Skeletal muscle satellite cell (primary cell): ENCODE measurements at regions not wholly inside any gene's neighbourhood (a gene's known extent, or its start where the extent isn't known, plus 50 kb on each side); places are given as distances from the start of the nearest gene placed in this dataset.

ENCODE experiments used
- H3K27me3 ChIP-seq: 2 replicates; pipeline ENCODE4 v1.7.0; 2013; ENCODE audit warnings: low read length; ENCODE audit not compliant: control insufficient read depth, insufficient read depth
- H3K36me3 ChIP-seq: 2 replicates; pipeline ENCODE4 v1.7.0; 2013; ENCODE audit warnings: mild to moderate bottlenecking, control low read depth, low read length; ENCODE audit not compliant: insufficient read depth
- H3K4me1 ChIP-seq: 2 replicates; pipeline ENCODE4 v1.7.0; 2013; ENCODE audit warnings: low read length; ENCODE audit not compliant: control insufficient read depth, insufficient read depth
- H3K4me2 ChIP-seq: 2 replicates; pipeline ENCODE4 v1.7.0; 2013; ENCODE audit warnings: mild to moderate bottlenecking, low read length
- H3K4me3 ChIP-seq: 2 replicates; pipeline ENCODE4 v1.7.0; 2013; ENCODE audit warnings: low read length
- H3K9ac ChIP-seq: 2 replicates; pipeline ENCODE4 v1.7.0; 2013; ENCODE audit warnings: mild to moderate bottlenecking, low read depth, low read length, moderate library complexity
- H3K9me3 ChIP-seq: replicated peaks from 2 replicates; pipeline ENCODE4 v1.7.0; 2013; ENCODE audit warnings: mild to moderate bottlenecking, control low read depth, low read length

DNA sequence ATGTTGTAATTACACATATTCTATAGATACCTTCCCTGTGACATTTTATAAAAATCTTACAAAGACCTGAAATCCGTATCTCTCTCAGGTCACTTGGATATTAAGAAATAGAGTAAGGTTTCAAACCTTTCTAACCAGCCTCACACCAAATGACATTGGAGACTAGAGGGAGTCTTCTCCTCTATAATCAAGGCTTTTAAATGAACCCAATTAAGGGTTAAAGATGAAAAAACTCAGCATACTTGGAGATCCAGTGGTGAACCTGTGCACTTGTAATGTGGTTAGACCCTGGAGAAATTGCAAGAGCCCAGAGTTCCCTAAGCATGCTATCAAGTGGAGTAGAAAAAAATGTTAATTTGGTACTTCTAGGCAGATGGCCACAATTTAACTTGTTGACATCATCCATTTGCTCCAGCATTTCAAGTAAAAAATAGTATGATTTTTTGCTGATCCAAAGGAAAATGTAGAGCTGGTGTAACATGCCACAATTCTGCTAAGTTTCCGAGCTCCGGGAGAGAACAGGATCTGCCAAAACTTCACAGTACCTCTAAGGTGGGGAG is 554.1 kb upstream of the MIR17HG start:
- no peaks in the 10 kb centered on the region for H3K36me3 ChIP-seq

DNA sequence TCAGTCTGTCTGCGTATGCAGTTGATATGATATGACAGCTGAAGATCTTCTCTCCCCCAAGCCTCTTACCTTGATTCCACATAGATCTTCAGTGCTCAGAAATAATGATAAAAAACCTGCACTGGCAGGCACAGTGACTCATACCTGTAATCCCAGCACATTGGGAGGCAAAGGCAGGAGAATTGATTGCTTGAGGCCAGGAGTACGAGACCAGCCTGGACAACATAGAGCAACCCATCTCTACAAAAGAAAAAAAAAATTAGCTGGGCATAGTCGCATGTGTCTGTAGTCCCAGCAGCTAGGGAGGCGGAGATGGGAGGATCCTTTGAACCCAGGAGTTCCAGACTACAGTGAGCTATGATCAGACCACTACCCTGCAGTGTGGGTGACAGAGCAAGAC is 551.0 kb upstream of the MIR17HG start:
- Histone ChIP-seq H3K9ac (no peak overlapping the region), H3K4me2 (no peak overlapping the region), H3K4me3 (no peak overlapping the region), H3K4me1 (no peaks in the 10 kb centered on the region), H3K9me3 (no peaks in the 10 kb centered on the region), H3K36me3 (no peaks in the 10 kb centered on the region), H3K27me3 (no peaks in the 10 kb centered on the region)

More for the DNA sequence above, 554.1 kb upstream of the MIR17HG start:
- Histone ChIP-seq H3K4me3 (no peak overlapping the region), H3K27me3 (no peaks in the 10 kb centered on the region), H3K9ac (no peak overlapping the region), H3K4me1 (no peaks in the 10 kb centered on the region), H3K9me3 (no peaks in the 10 kb centered on the region), H3K4me2 (no peak overlapping the region)

DNA sequence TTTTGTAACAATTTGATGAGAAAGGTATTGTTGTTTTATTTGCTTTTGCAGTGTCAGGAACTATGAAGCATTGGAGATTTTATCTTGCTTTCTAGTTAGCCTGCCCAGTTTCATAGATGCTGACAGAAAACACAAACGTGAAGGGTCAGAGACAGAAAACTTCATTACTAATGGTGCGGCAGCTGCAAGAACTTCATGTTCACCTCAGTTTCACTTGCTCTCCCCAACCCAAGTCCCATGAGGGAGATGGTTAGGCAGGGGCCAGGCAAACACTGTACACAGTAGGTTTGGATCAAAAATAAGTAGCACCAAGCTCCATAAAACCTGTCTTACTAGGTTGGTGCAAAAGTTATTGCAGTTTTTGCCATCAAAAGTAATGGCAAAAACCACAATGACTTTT is 550.2 kb upstream of the MIR17HG start:
- Histone ChIP-seq H3K4me3 (no peak overlapping the region), H3K4me2 (no peak overlapping the region), H3K36me3 (no peaks in the 10 kb centered on the region), H3K27me3 (no peaks in the 10 kb centered on the region), H3K9me3 (no peaks in the 10 kb centered on the region), H3K4me1 (no peaks in the 10 kb centered on the region), H3K9ac (no peak overlapping the region)

DNA sequence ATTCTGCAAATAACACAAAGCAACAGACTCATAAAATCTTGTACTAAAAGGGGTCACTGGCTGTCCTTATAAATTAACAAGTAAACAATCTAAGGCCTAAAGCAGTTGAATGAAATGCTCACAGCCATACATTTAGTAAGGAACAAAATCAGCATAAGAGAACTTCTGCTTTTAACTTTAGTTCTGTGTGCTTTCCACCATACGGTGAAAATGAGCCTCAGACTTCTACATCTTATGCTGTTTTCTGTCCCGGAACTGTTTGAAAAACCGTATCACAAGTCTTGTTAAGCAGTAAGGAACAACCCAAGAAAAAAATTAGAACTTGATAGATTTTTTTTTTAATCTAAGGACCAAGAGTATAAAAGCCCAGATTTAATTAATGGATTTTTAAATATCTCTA is 549.1 kb upstream of the MIR17HG start:
- Histone ChIP-seq H3K27me3 (no peaks in the 10 kb centered on the region), H3K9ac (no peak overlapping the region), H3K9me3 (no peaks in the 10 kb centered on the region), H3K4me3 (no peak overlapping the region), H3K4me2 (no peak overlapping the region), H3K4me1 (no peaks in the 10 kb centered on the region), H3K36me3 (no peaks in the 10 kb centered on the region)

DNA sequence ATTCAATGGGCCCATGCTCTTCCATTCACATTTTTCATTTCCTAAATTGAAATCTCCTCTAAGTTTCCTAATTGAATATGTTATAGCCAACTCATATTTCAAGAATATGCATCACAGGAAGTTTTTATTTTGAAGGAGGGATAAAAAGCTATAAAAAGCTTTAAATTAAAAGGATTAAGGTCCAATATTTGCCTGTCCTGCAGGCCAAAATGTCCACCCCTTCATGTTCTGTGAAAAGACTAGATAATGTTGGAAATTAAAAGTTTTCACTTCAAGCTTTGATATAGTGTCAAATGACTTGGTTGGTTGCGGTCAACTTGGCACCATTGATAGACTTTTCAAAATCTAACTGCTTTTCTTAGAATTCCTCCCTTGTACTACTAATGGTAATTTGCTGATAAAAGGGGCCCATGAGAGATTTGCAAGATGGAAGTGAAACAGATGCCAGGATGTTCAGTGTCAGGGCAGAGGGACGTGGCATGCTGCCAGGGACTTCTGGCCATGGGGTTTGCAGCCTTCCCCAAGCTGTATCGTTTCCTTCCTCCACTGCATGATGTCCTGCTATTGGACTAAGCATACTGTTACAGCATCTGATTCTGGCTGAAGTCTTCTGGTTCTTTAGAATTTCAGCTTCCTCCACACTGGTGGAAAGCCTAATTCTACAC is 547.3 kb upstream of the MIR17HG start:
- no peaks in the 10 kb centered on the region for H3K4me1 ChIP-seq
- no peaks in the 10 kb centered on the region for H3K9me3 ChIP-seq
- H3K9ac ChIP-seq: no peak overlapping the region
- H3K4me2 ChIP-seq: no peak overlapping the region
- H3K27me3 ChIP-seq: no peaks in the 10 kb centered on the region
- no peak overlapping the region for H3K4me3 ChIP-seq
- no peaks in the 10 kb centered on the region for H3K36me3 ChIP-seq

DNA sequence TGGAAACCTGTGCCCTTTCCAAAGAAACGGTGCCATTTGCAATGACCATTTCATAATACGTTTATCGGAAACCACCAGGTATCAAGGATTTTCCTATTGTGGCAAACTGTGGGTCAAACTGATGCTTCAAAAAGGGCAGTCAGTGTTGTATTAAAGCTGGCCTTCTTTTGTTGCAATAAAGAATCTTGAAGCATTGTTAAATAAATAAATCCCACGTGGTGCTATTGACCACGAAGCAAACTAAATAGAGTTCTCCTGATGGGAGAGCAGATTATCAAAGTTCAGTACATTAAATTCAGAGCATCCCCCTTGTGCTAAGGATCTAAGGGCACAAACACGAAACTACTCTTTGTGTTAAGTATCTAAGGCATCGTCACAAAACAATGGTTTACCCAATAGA is 545.9 kb upstream of the MIR17HG start:
- Histone ChIP-seq H3K4me1 (no peaks in the 10 kb centered on the region), H3K4me3 (no peak overlapping the region), H3K4me2 (no peak overlapping the region), H3K9me3 (no peaks in the 10 kb centered on the region), H3K27me3 (no peaks in the 10 kb centered on the region), H3K36me3 (no peaks in the 10 kb centered on the region), H3K9ac (no peak overlapping the region)

DNA sequence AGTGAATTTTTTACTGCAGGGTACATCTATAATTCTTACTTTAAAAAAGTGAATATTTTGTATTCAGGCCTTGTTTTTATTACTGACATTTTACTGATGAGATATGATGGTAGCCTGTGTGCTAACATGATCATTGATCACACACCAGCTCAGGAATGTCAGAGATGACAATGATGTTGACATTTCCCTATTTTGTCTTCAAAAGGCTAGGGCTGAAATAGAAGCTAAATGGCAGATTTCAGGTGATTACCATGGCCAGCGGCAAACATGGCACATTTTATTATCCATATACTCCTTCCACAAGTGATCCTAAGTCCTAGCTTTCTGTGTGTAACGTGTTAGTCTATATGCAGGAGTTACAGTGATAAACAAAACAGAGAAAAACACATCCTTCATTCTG is 544.3 kb upstream of the MIR17HG start:
- Histone ChIP-seq H3K4me1 (no peaks in the 10 kb centered on the region), H3K27me3 (no peaks in the 10 kb centered on the region), H3K9me3 (no peaks in the 10 kb centered on the region), H3K4me2 (no peak overlapping the region), H3K4me3 (no peak overlapping the region), H3K36me3 (no peaks in the 10 kb centered on the region), H3K9ac (no peak overlapping the region)

DNA sequence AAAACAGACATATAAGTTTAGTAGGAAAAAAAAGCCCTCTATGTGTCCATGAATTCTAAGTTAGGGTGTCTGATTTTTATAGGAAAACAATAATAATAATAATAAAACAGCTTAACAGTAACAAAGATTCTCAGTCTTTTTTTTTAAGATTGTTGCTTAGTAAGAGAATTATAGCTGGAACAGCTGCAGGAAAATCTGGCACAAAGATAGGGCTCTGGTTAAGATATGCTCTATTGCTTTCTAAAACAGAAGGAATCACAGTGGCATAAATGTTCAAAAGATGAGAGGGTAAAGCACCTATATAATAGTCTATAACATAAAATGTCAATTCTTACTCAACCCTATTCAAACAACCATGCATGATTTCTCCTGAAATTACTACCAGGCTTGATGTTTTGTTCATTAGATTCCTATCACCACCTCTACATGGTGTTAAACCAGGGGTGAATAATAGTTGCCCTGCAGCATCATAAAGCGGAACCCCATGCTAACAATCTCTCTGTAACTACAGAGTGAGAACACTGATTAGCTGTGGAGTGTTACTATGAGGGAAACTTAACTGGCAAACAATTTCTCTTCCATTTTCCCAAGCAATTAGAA is 541.4 kb upstream of the MIR17HG start:
- Histone ChIP-seq H3K4me1 (no peaks in the 10 kb centered on the region), H3K9ac (no peak overlapping the region), H3K4me3 (no peak overlapping the region), H3K9me3 (no peaks in the 10 kb centered on the region), H3K27me3 (no peaks in the 10 kb centered on the region), H3K4me2 (no peak overlapping the region), H3K36me3 (no peaks in the 10 kb centered on the region)

DNA sequence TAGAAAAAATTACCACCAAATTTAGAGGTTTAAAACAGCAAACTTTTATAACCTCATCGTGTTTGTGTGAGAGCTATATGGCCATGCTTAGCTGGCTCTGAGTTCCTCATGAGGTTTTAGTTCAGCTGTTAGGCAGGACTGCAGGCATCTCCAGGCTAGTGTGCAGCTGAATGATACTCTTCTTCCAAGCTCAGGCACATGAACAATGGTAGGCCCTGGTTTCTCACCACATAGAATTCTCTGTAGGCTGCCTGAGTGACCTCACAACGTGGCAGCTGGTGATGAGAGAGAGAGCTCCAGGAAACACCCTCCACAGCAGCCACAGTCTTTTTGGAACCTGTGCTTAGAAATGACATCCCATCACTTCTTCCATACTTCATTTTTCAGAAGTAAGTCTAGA is 540.6 kb upstream of the MIR17HG start:
- H3K4me3 ChIP-seq: no peak overlapping the region
- H3K4me1 ChIP-seq: no peaks in the 10 kb centered on the region
- H3K4me2 ChIP-seq: no peak overlapping the region
- H3K36me3 ChIP-seq: no peaks in the 10 kb centered on the region
- H3K9me3 ChIP-seq: no peaks in the 10 kb centered on the region
- H3K27me3 ChIP-seq: no peaks in the 10 kb centered on the region
- no peak overlapping the region for H3K9ac ChIP-seq

DNA sequence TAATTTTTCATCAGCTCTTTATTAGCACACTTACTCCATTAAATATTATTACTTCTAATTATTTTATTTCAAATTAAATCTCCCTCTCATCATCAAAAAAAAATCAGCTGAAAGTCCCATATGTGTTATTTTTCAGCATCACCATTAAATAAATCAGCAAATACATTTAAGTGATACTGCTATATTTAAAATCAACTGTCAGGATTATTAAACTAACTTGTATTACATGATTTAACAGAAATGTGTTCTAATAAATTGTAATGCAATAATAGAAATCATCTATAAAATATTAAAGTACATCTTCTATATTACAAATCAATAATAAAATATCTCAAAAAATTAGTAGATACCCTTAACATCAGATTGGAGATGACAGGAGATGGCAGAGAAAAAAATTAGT is 538.6 kb upstream of the MIR17HG start:
- H3K9ac ChIP-seq: no peak overlapping the region
- no peaks in the 10 kb centered on the region for H3K4me1 ChIP-seq
- H3K4me3 ChIP-seq: no peak overlapping the region
- H3K27me3 ChIP-seq: no peaks in the 10 kb centered on the region
- H3K4me2 ChIP-seq: no peak overlapping the region
- no peaks in the 10 kb centered on the region for H3K9me3 ChIP-seq
- H3K36me3 ChIP-seq: no peaks in the 10 kb centered on the region

DNA sequence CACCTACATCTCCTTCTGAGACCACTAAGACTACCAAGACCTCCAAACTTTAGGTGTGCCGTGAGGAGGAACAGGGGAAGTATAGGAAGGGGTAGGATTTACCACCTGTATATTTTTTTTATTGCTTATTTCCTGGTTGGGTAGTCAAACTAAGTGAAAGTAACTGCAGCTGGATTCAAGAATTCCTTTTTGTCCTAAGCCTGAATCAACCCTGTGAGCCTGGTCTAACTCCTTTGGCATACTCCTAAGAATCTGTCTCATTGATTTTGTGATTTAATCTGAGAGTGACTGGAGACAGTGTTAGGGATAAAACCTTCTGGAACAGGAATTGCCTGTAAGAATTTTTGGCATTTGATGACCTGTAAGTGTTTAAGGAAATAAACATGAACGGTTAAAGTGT is 523.5 kb upstream of the MIR17HG start:
- no peak overlapping the region for H3K4me3 ChIP-seq
- H3K4me2 ChIP-seq: no peak overlapping the region
- no peaks in the 10 kb centered on the region for H3K4me1 ChIP-seq
- no peaks in the 10 kb centered on the region for H3K27me3 ChIP-seq
- no peaks in the 10 kb centered on the region for H3K36me3 ChIP-seq
- no peaks in the 10 kb centered on the region for H3K9me3 ChIP-seq
- no peak overlapping the region for H3K9ac ChIP-seq

DNA sequence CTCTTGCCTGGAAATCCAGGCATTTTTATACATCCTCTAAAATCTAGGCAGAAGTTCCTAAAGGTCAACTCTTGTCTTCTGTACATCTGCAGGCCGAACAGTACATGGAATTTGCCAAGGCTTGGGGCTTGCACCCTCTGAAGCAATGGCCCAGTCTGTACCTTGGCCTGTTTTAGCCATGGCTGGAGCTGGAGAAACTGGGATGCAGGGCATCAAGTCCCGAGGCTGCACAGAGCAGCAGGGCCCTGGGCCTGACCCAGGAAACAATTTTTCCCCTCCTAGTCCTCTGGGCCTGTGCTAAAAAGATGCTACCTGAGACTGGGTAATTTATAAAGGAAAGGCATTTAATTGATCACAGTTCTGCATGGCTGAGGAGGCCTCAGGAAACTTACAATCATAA is 520.8 kb upstream of the MIR17HG start:
- Histone ChIP-seq H3K4me1 (no peaks in the 10 kb centered on the region), H3K36me3 (no peaks in the 10 kb centered on the region), H3K27me3 (no peaks in the 10 kb centered on the region), H3K4me3 (no peak overlapping the region), H3K9me3 (no peaks in the 10 kb centered on the region), H3K9ac (no peak overlapping the region), H3K4me2 (no peak overlapping the region)
